Dendritic cell treated with granulocyte-macrophage colony-stimulating factor and Interleukin-4, amounts not matched to agents 40 ng/mL and 50 ng/mL, for 4 days (primary cell): ENCODE measurements at regions not wholly inside any gene's neighbourhood (a gene's known extent, or its start where the extent isn't known, plus 50 kb on each side); places are given as distances from the start of the nearest gene placed in this dataset.

Experiments used
- H3K27ac Mint-ChIP-seq: one replicate; pipeline ENCODE4 v1.8.0; 2022; ENCODE audit warnings: mild to moderate bottlenecking, mixed read lengths
- H3K27me3 Mint-ChIP-seq: one replicate; pipeline ENCODE4 v1.8.0; 2022; ENCODE audit warnings: mild to moderate bottlenecking, mixed read lengths
- H3K36me3 Mint-ChIP-seq: one replicate; pipeline ENCODE4 v1.8.0; 2022; ENCODE audit warnings: low read depth, mixed read lengths
- H3K4me1 Mint-ChIP-seq: one replicate; pipeline ENCODE4 v1.8.0; 2022; ENCODE audit warnings: low read depth, mixed read lengths
- H3K4me3 Mint-ChIP-seq: one replicate; pipeline ENCODE4 v1.8.0; 2022; ENCODE audit warnings: mild to moderate bottlenecking, moderate library complexity, mixed read lengths
- H3K9me3 Mint-ChIP-seq: one replicate; pipeline ENCODE4 v1.8.0; 2022; ENCODE audit warnings: mixed read lengths
- intact Hi-C: fragments of 100-400 bp; cut with micrococcal nuclease; formaldehyde crosslinking; loops from one replicate; pipeline ENCODE4 v1.15.0; 2022

- Mint-ChIP-seq H3K4me1 (no peaks in the 10 kb centered on the region), H3K4me3 (no peak overlapping the region), H3K9me3 (no peaks in the 10 kb centered on the region), H3K27ac (no peak overlapping the region), H3K36me3 (no peaks in the 10 kb centered on the region), H3K27me3 (peaks cover 8% of the 10 kb centered on the region)
- intact Hi-C loops: no loop called here
These were observed 276.0 kb downstream of the C4orf33 start for GRCh38 chr4:129371926-129372325.

GRCh38 chr4:129377131-129377845 is 281.3 kb downstream of the C4orf33 start:
- H3K4me1 Mint-ChIP-seq: no peaks in the 10 kb centered on the region

GRCh38 chr4:129378364-129378763 is 282.4 kb downstream of the C4orf33 start:
- Mint-ChIP-seq H3K27ac (no peak overlapping the region), H3K4me3 (no peak overlapping the region), H3K9me3 (no peaks in the 10 kb centered on the region), H3K4me1 (no peaks in the 10 kb centered on the region), H3K27me3 (peaks cover 3% of the 10 kb centered on the region), H3K36me3 (no peaks in the 10 kb centered on the region)
- intact Hi-C loops: no loop called here

More at GRCh38 chr4:129377131-129377845, 281.3 kb downstream of the C4orf33 start:
- Mint-ChIP-seq H3K27ac (no peak overlapping the region), H3K4me3 (no peak overlapping the region), H3K36me3 (no peaks in the 10 kb centered on the region), H3K9me3 (no peaks in the 10 kb centered on the region), H3K27me3 (peaks cover 3% of the 10 kb centered on the region)
- intact Hi-C loops: no loop called here

GRCh38 chr4:129379429-129379828 is 283.5 kb downstream of the C4orf33 start:
- H3K36me3 Mint-ChIP-seq: no peaks in the 10 kb centered on the region
- no peak overlapping the region for H3K27ac Mint-ChIP-seq
- peaks cover 3% of the 10 kb centered on the region for H3K27me3 Mint-ChIP-seq
- H3K4me3 Mint-ChIP-seq: no peak overlapping the region
- no peaks in the 10 kb centered on the region for H3K9me3 Mint-ChIP-seq
- H3K4me1 Mint-ChIP-seq: no peaks in the 10 kb centered on the region
- intact Hi-C loops: no loop called here

GRCh38 chr4:129384974-129385373 is 289.0 kb downstream of the C4orf33 start:
- intact Hi-C loops: no loop called here
- Mint-ChIP-seq H3K4me1 (no peaks in the 10 kb centered on the region), H3K4me3 (no peak overlapping the region), H3K36me3 (no peaks in the 10 kb centered on the region), H3K27me3 (peaks cover 3% of the 10 kb centered on the region), H3K27ac (no peak overlapping the region), H3K9me3 (no peaks in the 10 kb centered on the region)

- H3K27me3 Mint-ChIP-seq: no peaks in the 10 kb centered on the region
- H3K9me3 Mint-ChIP-seq: no peaks in the 10 kb centered on the region
- no peaks in the 10 kb centered on the region for H3K36me3 Mint-ChIP-seq
- intact Hi-C loops: no loop called here
- no peaks in the 10 kb centered on the region for H3K4me1 Mint-ChIP-seq
- no peak overlapping the region for H3K4me3 Mint-ChIP-seq
- H3K27ac Mint-ChIP-seq: no peak overlapping the region
These were observed 291.7 kb downstream of the C4orf33 start for GRCh38 chr4:129387666-129388065.

- Mint-ChIP-seq H3K9me3 (peaks cover 4% of the 10 kb centered on the region), H3K36me3 (no peaks in the 10 kb centered on the region), H3K4me3 (no peak overlapping the region), H3K27me3 (no peaks in the 10 kb centered on the region), H3K27ac (no peak overlapping the region), H3K4me1 (no peaks in the 10 kb centered on the region)
- intact Hi-C loops: no loop called here
These were observed 298.0 kb downstream of the C4orf33 start for GRCh38 chr4:129393976-129394375.

- Mint-ChIP-seq H3K36me3 (no peaks in the 10 kb centered on the region), H3K4me3 (no peak overlapping the region), H3K4me1 (no peaks in the 10 kb centered on the region), H3K9me3 (peaks cover 11% of the 10 kb centered on the region), H3K27ac (no peak overlapping the region), H3K27me3 (no peaks in the 10 kb centered on the region)
- intact Hi-C loops: no loop called here
These were observed 298.7 kb downstream of the C4orf33 start for GRCh38 chr4:129394635-129395034.

- Mint-ChIP-seq H3K4me1 (no peaks in the 10 kb centered on the region), H3K9me3 (peaks cover 14% of the 10 kb centered on the region), H3K4me3 (no peak overlapping the region), H3K36me3 (no peaks in the 10 kb centered on the region), H3K27ac (no peak overlapping the region), H3K27me3 (no peaks in the 10 kb centered on the region)
- intact Hi-C loops: no loop called here
These were observed 307.9 kb downstream of the C4orf33 start for GRCh38 chr4:129403848-129404247.

GRCh38 chr4:129410115-129410514 is 314.2 kb downstream of the C4orf33 start:
- intact Hi-C loops: no loop called here
- no peaks in the 10 kb centered on the region for H3K9me3 Mint-ChIP-seq
- no peaks in the 10 kb centered on the region for H3K4me1 Mint-ChIP-seq
- no peaks in the 10 kb centered on the region for H3K36me3 Mint-ChIP-seq
- no peak overlapping the region for H3K27ac Mint-ChIP-seq
- H3K4me3 Mint-ChIP-seq: no peak overlapping the region
- no peaks in the 10 kb centered on the region for H3K27me3 Mint-ChIP-seq

- intact Hi-C loops: no loop called here
These were observed 319.1 kb downstream of the C4orf33 start for GRCh38 chr4:129415004-129415403.

GRCh38 chr4:129420637-129421036 is 324.7 kb downstream of the C4orf33 start:
- Mint-ChIP-seq H3K27me3 (no peaks in the 10 kb centered on the region), H3K36me3 (no peaks in the 10 kb centered on the region), H3K27ac (no peak overlapping the region), H3K4me3 (no peak overlapping the region), H3K9me3 (no peaks in the 10 kb centered on the region), H3K4me1 (no peaks in the 10 kb centered on the region)
- intact Hi-C loops: no loop called here

More at GRCh38 chr4:129415004-129415403, 319.1 kb downstream of the C4orf33 start:
- Mint-ChIP-seq H3K4me1 (no peaks in the 10 kb centered on the region), H3K9me3 (no peaks in the 10 kb centered on the region), H3K4me3 (no peak overlapping the region), H3K27me3 (no peaks in the 10 kb centered on the region), H3K36me3 (no peaks in the 10 kb centered on the region), H3K27ac (no peak overlapping the region)

- intact Hi-C loops: no loop called here
- no peak overlapping the region for H3K27ac Mint-ChIP-seq
- no peaks in the 10 kb centered on the region for H3K36me3 Mint-ChIP-seq
- no peak overlapping the region for H3K4me3 Mint-ChIP-seq
- H3K9me3 Mint-ChIP-seq: no peaks in the 10 kb centered on the region
- no peaks in the 10 kb centered on the region for H3K4me1 Mint-ChIP-seq
- no peaks in the 10 kb centered on the region for H3K27me3 Mint-ChIP-seq
These were observed 326.3 kb downstream of the C4orf33 start for GRCh38 chr4:129422277-129422676.

- no peaks in the 10 kb centered on the region for H3K27me3 Mint-ChIP-seq
- intact Hi-C loops: no loop called here
- H3K4me3 Mint-ChIP-seq: no peak overlapping the region
- H3K27ac Mint-ChIP-seq: no peak overlapping the region
- no peaks in the 10 kb centered on the region for H3K4me1 Mint-ChIP-seq
- no peaks in the 10 kb centered on the region for H3K9me3 Mint-ChIP-seq
- no peaks in the 10 kb centered on the region for H3K36me3 Mint-ChIP-seq
These were observed 332.5 kb downstream of the C4orf33 start for GRCh38 chr4:129428454-129428853.
